ENCODE measurements at regions not wholly inside any gene's neighbourhood (a gene's known extent, or its start where the extent isn't known, plus 50 kb on each side); places are given as distances from the start of the nearest gene placed in this dataset.
"Not testable (repeated sequence)": the region's sequence is repeated elsewhere in the genome, so short reads cannot be mapped to it uniquely, and the experiment has no call there.

GRCh38 chr6:133795051-133795450, 93.9 kb upstream of the TCF21 start:
- not testable (repeated sequence) for H3K4me2 ChIP-seq (ENCODE audit: low read length); H3K79me2 ChIP-seq (replicated peaks; ENCODE audit: insufficient read depth, low read length); H3K36me3 ChIP-seq (ENCODE audit: insufficient read depth, low read length); H3K4me3 ChIP-seq (ENCODE audit: low read length); H3F3A ChIP-seq (ENCODE audit: insufficient read depth, low read length, poor library complexity, severe bottlenecking); H3K9me2 ChIP-seq (ENCODE audit: insufficient read depth, low read length); H3K27me3 ChIP-seq (ENCODE audit: insufficient read depth, low read depth, low read length); H2AFZ ChIP-seq (ENCODE audit: low read depth, low read length); H3K9me3 ChIP-seq (ENCODE audit: low read length); H4K20me1 ChIP-seq (ENCODE audit: insufficient read depth); H3K27ac ChIP-seq (ENCODE audit: low read length); H3K9ac ChIP-seq (ENCODE audit: low read length)

GRCh38 chr6:133796235-133796634, 92.7 kb upstream of the TCF21 start:
- Histone ChIP-seq H3K9me3 (ENCODE audit: low read length) (peaks cover 4% of the 10 kb centered on the region), H3K4me2 (ENCODE audit: low read length) (no peak overlapping the region), H3K79me2 (replicated peaks; ENCODE audit: insufficient read depth, low read length) (no peaks in the 10 kb centered on the region), H3K9ac (ENCODE audit: low read length) (no peak overlapping the region), H3K27me3 (ENCODE audit: insufficient read depth, low read depth, low read length) (no peaks in the 10 kb centered on the region), H3K9me2 (ENCODE audit: insufficient read depth, low read length) (no peaks in the 10 kb centered on the region), H3F3A (ENCODE audit: insufficient read depth, low read length, poor library complexity, severe bottlenecking) (no peaks in the 10 kb centered on the region), H3K36me3 (ENCODE audit: insufficient read depth, low read length) (no peaks in the 10 kb centered on the region), H4K20me1 (ENCODE audit: insufficient read depth) (no peaks in the 10 kb centered on the region), H3K4me3 (ENCODE audit: low read length) (no peak overlapping the region), H3K27ac (ENCODE audit: low read length) (no peak overlapping the region), H2AFZ (ENCODE audit: low read depth, low read length) (no peak overlapping the region)
- no peak for TF ChIP-seq MXI1 (conservative IDR thresholded peaks at IDR 0.05; ENCODE audit: poor library complexity, severe bottlenecking)
- TF ChIP-seq EP300 (conservative IDR thresholded peaks at IDR 0.05; ENCODE audit: poor library complexity, severe bottlenecking) = no peak
- TF ChIP-seq RAD21 (conservative IDR thresholded peaks at IDR 0.05) = no peak
- TF ChIP-seq SMC3 (conservative IDR thresholded peaks at IDR 0.05; ENCODE audit: poor library complexity) = no peak
- TF ChIP-seq EZH2 (IDR thresholded peaks at IDR 0.05; ENCODE audit: borderline replicate concordance, insufficient read depth, low read length, poor library complexity, severe bottlenecking) = no peak
- no peak for TF ChIP-seq REST (IDR thresholded peaks at IDR 0.05; ENCODE audit: borderline replicate concordance)
- no peak for TF ChIP-seq TAF1 (IDR thresholded peaks at IDR 0.05; ENCODE audit: low read depth)
- TF ChIP-seq, protein P1, sequence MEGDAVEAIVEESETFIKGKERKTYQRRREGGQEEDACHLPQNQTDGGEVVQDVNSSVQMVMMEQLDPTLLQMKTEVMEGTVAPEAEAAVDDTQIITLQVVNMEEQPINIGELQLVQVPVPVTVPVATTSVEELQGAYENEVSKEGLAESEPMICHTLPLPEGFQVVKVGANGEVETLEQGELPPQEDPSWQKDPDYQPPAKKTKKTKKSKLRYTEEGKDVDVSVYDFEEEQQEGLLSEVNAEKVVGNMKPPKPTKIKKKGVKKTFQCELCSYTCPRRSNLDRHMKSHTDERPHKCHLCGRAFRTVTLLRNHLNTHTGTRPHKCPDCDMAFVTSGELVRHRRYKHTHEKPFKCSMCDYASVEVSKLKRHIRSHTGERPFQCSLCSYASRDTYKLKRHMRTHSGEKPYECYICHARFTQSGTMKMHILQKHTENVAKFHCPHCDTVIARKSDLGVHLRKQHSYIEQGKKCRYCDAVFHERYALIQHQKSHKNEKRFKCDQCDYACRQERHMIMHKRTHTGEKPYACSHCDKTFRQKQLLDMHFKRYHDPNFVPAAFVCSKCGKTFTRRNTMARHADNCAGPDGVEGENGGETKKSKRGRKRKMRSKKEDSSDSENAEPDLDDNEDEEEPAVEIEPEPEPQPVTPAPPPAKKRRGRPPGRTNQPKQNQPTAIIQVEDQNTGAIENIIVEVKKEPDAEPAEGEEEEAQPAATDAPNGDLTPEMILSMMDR (IDR thresholded peaks at IDR 0.05; ENCODE audit: poor library complexity, severe bottlenecking) = no peak
- TF ChIP-seq POLR2AphosphoS5 (IDR thresholded peaks at IDR 0.05) = no peak

GRCh38 chr6:133799043-133799442, 89.9 kb upstream of the TCF21 start:
- Histone ChIP-seq H3K9me2 (ENCODE audit: insufficient read depth, low read length) (no peaks in the 10 kb centered on the region), H3K27ac (ENCODE audit: low read length) (no peak overlapping the region), H3K27me3 (ENCODE audit: insufficient read depth, low read depth, low read length) (no peaks in the 10 kb centered on the region), H3K9ac (ENCODE audit: low read length) (no peak overlapping the region), H2AFZ (ENCODE audit: low read depth, low read length) (no peak overlapping the region), H3F3A (ENCODE audit: insufficient read depth, low read length, poor library complexity, severe bottlenecking) (no peaks in the 10 kb centered on the region), H3K9me3 (ENCODE audit: low read length) (peaks cover 4% of the 10 kb centered on the region), H3K4me3 (ENCODE audit: low read length) (no peak overlapping the region), H3K79me2 (replicated peaks; ENCODE audit: insufficient read depth, low read length) (no peaks in the 10 kb centered on the region), H4K20me1 (ENCODE audit: insufficient read depth) (no peaks in the 10 kb centered on the region), H3K4me2 (ENCODE audit: low read length) (no peak overlapping the region), H3K36me3 (ENCODE audit: insufficient read depth, low read length) (no peaks in the 10 kb centered on the region)
- no peak for TF ChIP-seq MXI1 (conservative IDR thresholded peaks at IDR 0.05; ENCODE audit: poor library complexity, severe bottlenecking)
- TF ChIP-seq SMC3 (conservative IDR thresholded peaks at IDR 0.05; ENCODE audit: poor library complexity) = no peak
- TF ChIP-seq, protein P1 (IDR thresholded peaks at IDR 0.05; ENCODE audit: poor library complexity, severe bottlenecking) = no peak
- no peak for TF ChIP-seq RAD21 (conservative IDR thresholded peaks at IDR 0.05)

Measured in neural cell (in vitro differentiated cells).